WI38 (cell line): ENCODE measurements at regions not wholly inside any gene's neighbourhood (a gene's known extent, or its start where the extent isn't known, plus 50 kb on each side); places are given as distances from the start of the nearest gene placed in this dataset.
"Not testable (repeated sequence)": the region's sequence is repeated elsewhere in the genome, so short reads cannot be mapped to it uniquely, and the experiment has no call there.

ENCODE experiments used
- H3K4me3 ChIP-seq: 2 replicates; pipeline ENCODE4 v1.5.1; 2011; ENCODE audit warnings: low read depth, mild to moderate bottlenecking, control low read depth, low read length
- CTCF ChIP-seq: IDR thresholded peaks from 2 replicates; pipeline ENCODE4 v1.5.1; 2012; ENCODE audit warnings: low read depth, mild to moderate bottlenecking, control low read depth, low read length

DNA sequence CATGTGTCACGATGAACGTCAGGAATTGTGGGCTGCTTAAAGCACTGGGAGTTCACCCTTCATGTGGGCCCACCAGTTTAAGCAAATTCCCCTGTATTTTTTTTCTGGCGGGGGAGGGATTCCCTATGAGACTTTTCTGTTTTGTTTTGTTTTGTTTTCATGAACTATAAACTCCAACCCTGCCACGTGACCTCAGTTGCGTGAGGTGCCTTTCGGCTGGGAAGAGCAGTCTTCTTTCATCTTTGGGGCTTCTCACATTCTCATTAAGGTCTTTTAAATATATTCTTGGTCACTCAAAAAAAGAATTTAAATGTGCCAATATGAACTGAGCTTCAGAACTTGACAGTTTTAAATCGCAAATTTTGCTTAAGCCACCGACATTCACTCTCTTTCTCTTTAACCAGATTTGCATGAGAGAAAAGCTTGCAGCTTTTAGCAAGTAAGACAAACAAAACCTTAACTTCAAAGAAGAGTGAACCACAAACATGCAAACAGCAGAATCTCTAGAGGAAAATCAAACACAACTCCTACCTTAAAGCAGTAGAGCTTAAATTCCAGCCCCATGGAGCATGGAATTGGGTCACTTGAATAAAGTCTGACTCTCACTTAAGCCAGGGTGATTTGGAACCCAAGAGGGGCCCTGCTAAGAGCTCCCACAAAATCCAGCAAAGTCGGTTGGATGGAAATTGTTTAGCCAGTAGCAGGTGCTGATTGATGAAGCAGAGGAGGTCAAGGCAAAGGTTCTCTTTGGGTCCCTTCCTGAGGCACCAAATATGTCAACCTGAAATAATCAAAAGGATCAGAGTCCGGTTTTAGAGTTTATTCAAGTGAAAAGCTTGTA is 699.8 kb upstream of the GBE1 start:
- TF ChIP-seq CTCF = no peak
- no peak overlapping the region for H3K4me3 ChIP-seq

DNA sequence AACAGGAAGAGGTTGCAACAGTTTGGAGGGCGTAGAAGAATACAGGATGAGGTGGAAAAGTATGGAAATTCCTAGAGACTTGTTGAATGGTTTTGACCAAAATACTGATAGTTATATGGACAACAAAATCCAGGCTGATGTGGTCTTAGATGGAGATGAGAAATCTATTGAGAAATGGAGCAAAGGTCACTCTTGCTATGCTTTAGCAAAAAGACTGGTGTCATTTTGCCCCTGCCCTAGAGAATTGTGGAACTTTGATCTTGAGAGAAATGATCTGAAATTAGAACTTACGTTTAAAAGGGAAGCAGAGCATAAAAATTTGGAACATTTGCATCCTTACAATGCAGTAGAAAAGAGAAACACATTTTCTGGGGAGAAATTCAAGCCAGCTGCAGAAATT is 686.9 kb upstream of the GBE1 start:
- H3K4me3 ChIP-seq = no peak overlapping the region
- no peak for TF ChIP-seq CTCF

DNA sequence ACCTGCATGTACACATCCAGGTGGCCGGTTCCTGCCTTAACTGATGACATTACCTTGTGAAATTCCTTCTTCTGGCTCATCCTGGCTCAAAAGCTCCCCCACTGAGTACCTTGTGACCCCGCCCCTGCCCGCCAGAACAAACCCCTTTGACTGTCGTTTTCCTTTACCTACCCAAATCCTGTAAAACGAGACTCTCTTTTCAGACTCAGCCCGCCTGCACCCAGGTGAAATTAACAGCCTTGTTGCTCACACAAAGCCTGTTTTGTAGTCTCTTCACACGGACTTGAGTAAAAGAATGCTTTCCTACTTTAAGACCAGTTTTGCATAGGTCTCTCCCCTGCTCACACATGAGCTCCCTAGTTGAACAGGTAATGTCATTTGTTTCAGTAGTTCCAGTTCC is 667.4 kb upstream of the GBE1 start:
- H3K4me3 ChIP-seq = not testable (repeated sequence)

GRCh38 chr3:82424031-82424339 is 662.5 kb upstream of the GBE1 start:
- TF ChIP-seq CTCF = no peak
- no peak overlapping the region for H3K4me3 ChIP-seq

DNA sequence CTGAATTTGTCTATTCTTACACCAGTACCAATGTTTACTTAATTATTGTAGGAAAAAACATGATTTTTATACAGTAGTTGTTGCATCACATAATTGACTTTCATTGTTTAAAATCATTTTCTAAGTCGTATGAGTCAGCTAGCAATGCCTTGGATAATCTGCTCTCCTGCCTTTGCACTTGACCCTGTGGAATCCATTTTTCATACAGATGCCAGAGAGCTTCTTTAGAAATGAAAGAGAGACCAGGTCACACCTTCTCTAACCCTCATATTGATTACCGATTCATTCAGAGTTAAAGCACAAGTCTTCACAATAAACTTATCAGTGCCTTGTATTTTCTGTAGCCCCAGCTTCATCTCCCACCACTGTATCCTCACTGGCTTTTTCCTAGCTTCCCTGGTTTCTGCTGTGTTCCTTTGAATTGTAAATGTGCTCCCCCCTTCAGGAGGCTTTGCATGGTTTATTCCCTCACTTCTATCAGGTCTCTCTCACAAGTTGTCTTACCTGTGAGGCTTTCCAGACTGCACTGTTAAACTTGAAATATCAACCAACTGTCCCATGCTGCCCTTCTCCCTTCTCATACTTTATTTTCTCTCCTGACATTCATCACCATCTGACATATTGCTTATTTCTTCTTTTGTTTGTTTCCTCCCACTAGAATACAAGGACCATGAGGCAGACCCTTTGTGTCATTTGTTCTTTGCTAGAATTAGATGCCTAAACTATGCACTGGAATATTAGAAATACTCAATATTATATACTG is 662.0 kb upstream of the GBE1 start:
- TF ChIP-seq CTCF = no peak
- H3K4me3 ChIP-seq = no peak overlapping the region

GRCh38 chr3:82416830-82417229 is 655.4 kb upstream of the GBE1 start:
- no peak for TF ChIP-seq CTCF
- H3K4me3 ChIP-seq = no peak overlapping the region

DNA sequence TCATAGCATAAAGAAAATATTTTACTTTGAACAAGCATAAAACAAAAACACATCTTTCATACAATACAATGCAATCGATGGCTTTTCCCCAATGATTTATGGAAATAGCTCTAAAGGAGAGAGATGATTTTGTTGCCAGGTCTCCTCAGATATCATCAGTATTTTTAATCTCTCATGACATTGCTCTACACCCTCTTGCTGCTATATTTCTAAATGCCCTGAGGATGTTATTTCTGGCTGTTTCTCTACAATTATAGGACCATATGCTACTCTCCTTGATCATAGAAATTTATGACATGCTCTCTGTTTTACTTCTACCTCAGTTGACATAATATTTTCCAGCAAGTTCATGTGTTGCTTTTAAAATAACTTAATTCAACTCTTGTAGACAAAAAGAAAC is 654.9 kb upstream of the GBE1 start:
- no peak overlapping the region for H3K4me3 ChIP-seq
- TF ChIP-seq CTCF = no peak

DNA sequence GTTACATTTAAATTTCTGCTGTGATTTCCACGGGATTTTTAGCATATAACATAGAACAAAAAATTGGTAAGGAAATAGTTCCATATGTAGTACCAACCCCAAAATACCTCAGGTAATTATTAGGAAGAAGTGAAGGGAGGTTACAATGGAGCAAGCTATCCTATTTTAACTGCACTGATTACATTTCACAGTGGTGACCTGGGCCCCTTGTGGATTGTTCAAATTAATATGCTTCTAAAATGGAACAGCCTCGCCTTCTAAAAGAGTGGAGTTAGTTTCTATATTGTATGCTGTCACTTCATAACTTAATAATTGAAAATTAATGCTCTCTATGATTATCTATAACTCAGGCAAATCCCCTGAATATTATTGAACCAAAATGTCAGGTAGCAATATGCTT is 651.7 kb upstream of the GBE1 start:
- H3K4me3 ChIP-seq = no peak overlapping the region
- TF ChIP-seq CTCF = no peak
